SKM-1 treated with dmso at 0.1 percent for 144 hours (cell line): ENCODE measurements at regions not wholly inside any gene's neighbourhood (a gene's known extent, or its start where the extent isn't known, plus 50 kb on each side); places are given as distances from the start of the nearest gene placed in this dataset.
A peak's percentile ranks its signal among the peaks of the same experiment; 100 is the strongest.

Experiments used
- DNase-seq: peaks from one replicate; lab custom pipeline; 2025; ENCODE audit not compliant: unreplicated experiment; lab: John Stamatoyannopoulos, UW

DNA sequence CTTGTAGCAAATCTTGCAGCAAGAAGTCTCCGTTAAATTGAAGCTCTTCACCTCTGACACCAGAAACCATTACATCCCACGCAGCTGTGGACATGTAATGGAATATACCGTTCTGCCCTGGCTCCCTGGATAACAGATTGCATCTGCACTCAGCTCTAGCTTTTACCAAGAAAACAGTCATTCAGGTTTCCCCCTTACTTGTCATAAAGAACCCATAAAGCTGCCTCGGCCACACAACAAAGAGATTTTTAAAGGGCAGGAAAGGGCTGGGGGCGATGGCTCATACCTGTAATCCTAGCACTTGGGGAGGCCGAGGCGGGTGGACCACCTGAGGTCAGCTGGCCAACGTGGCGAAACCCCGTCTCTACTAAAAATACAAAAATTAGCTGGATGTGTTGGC is 127.6 kb upstream of the RFC3 start:
- DNase-seq, result no peak

DNA sequence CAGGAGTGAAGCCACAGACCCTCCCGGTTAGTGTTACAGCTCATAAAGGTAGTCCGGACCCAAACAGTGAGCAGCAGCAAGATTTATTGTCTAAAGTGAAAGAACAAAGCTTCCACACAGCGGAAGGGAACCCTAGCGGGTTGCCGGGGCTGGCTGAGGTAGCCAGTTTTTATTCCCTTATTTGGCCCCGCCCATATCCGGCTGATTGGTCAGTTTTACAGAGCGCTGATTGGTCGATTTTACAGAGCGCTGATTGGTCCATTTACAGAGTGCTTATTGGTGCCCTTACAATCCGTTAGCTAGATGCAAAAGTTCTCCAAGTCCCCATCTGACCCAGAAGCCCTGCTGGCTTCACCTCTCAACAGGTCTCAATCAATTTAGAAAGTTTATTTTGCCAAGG is 126.0 kb upstream of the RFC3 start:
- no peak for DNase-seq

DNA sequence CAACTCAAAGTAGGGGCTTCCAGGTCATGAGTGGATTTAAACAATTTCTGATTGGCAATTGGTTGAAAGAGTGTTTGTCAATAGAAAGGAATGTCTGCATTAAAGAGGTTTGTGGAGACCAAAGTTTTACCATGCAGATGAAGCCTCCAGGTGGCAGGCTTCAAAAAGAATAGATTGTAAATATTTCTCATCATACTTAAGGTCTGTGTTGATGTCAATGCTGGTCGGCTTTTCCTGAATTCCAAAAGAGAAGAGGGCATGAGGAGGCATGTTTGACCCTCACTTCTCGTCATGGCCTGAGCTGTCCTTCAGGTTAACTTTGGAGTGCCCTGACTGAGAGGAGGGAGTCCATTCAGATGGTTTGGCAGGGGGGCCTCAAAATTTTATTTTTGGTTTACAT is 125.4 kb upstream of the RFC3 start:
- no peak for DNase-seq

DNA sequence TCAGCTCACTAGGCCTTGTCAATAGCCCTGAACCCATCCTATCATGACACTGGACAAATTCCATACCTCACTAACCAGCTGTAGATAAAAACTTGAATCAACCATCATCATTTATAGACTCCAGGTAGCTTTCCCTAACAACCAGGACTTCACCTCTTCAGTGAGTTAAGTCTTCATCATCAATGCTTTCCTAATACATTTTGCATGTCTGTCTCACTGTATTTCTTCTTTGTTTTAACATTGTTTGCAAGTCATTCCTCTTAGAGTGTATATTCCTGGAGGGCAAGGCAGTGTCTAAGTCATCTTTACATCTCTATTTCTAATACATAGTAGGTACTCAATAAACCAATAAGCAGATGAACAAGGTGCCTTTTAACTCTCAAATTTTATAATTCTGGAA is 123.4 kb upstream of the RFC3 start:
- DNase-seq, result no peak

DNA sequence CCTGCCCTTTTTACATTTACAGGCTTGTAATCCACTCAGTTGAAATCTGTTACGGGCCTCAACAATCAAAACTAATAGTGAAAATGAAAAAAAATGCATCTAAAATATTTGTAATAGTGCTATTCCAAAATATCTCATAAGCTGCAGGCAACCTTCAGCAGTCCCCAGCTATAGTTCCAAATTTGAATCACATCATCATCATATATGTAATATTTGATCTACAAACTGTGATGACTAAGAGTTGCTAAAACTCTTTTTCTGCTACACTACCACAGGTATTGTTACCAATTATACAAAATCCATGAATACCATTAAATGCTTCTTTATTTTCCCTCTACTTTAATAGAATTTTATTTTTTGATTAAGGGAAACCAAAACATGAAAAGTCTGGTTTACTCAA is 121.4 kb upstream of the RFC3 start:
- DNase-seq, result no peak

DNA sequence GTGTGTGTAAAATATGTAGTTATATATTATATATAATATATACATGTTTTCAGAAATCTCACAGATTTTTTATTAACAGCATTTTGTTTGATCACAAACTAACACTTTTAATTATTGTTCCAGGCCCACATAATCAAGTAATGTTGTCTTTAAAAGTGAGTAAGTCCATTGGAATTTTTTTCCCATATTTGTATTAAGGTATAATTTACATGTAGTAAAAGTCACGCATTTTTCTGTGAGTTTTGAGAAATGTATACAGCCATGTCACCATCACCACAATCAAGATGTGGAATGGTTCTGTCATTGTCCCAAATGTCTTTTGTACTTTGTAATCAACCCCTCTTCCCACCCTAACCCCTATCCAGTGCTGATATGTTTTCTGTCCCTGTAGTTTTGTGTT is 120.0 kb upstream of the RFC3 start:
- DNase-seq, result no peak

DNA sequence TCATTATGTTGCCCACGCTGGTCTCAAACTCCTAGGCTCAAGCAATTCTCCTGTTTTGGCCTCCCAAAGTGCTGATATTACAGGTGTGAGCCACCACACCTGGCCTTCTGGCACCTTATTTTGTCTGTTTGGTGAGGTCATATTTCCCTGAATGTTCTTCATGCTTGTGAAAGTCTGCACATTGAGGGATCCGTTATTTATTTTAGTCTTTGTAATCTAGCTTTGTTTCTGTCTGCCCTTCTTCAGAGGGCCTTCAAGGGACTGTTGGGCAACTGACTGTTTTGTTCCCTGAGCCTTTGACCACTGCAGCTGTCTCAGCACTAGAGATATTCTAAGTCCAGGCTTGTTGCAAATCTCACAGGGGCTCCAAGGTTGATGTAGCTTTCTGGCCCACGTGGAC is 110.5 kb upstream of the RFC3 start:
- DNase-seq, result no peak

DNA sequence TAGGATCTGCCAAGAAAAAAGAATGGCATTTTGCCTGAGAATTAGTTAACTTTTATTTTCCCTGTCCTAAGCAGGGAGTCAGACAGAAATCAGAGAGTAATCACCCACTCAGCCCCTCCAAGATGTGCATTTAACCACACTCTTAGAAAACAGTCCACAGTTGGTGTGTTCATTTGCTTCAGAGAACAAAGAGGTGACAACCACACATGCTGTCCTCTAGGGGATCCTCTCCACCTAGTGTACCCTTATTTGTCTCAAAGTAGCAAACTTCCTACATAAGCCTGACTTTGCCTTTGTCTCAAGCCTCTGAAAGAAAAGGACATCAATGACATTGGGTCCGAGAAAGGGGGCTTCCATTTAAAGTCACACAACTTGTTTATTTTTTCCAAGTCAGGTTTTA is 107.0 kb upstream of the RFC3 start:
- DNase-seq, result no peak

DNA sequence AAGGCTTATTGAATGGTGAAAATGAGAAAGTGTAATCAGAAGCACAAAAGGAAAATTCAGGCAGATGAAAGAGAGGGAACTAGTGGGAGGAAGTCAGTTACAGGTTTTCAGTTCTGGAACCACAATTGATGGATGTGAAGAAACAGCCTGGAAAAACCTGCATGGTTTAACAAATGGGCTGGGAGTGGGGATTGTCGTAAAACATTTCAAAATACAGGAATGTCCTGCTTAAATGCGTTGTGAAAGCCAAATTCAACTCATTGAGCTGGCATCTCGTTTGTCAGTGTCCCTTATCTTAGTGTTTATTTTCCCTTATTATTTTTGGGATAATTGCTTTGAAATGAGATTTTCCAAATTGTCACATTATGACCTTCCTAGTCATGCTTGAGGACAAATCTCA is 106.5 kb upstream of the RFC3 start:
- DNase-seq, result no peak

DNA sequence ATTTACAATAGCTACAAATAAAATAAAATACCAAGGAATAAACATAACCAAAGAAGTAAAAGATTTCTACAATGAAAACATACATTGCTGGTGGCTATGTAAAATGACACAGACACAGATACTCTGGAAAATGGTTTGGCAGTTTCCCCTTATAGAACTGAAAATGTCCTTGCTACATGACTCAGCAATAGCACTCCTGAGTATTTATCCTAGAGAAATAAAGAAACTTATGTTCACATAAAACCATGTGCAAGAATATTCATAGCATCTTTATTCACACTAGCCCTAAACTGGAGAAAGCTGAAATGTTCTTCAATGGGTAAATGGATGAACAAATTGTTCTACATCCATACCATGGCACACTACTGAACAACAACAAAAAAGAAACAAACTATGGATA is 100.2 kb upstream of the RFC3 start:
- DNase-seq, result peak; percentile 3

DNA sequence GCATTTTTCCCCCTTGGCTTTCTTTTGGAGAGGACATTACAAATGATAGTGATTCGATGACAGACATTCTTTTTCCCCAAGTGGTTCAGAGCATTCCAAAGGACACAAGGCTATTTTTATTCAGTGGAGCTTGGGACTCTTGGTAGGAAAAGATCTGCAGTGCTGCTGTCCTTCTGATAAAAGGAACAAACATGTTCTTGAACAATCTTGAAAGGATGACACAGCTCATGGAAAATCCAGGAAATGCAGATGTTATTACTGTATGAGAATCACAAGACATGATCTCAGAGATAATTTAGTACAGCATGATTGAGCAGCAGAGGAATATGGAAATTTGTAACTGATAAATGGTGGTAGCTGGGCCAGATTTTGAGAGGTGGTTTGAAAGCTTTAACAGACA is 96.2 kb upstream of the RFC3 start:
- no peak for DNase-seq

DNA sequence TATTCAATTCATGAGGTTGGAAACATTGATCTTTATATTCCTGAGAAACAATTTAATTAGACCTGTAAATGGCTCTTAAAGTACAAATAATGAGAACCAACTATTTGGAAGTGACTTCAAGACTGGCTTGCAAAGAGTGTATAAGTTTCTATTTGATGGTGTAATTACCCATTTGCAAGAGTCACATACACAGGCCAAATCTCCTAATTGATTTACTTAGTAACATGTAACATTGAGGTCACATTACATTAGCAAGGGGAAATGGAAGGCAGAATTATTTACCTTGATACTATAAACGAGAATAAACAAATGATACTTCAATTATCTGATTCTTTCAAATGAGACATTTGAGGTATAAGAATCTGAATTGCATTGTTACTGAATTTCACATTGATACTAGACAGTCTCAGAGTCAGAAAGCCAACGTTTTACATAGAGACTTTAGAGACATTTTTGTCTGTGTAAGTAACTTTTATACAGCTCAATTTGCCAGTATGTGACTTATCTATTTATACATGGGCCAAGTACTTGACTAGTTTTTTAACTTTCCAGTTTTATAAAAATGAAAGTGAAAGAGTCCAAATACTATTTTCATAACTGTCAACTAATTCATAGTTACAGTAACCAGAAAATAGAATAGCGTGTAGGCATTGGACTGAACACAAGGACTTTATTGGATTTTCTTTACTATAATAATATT is 95.6 kb upstream of the RFC3 start:
- no peak for DNase-seq

DNA sequence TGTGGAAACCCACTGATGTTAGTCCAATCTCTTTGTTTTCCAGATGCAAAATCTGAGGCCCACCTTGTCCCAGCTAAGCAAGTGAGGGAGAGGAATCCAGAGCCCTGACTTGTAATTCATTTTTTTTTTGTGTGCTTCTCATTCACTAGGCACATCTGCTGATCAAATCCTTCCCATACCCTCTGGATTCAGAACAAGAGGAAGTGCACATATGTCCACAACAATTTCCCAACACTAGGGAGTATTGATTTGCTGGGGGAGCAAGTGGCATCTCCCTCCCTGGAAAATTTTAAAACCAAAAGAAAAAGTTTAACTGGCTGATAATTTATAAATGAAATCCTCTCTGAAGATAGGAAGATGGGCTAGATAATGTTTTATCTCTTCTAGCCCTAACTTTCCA is 94.6 kb upstream of the RFC3 start:
- no peak for DNase-seq

DNA sequence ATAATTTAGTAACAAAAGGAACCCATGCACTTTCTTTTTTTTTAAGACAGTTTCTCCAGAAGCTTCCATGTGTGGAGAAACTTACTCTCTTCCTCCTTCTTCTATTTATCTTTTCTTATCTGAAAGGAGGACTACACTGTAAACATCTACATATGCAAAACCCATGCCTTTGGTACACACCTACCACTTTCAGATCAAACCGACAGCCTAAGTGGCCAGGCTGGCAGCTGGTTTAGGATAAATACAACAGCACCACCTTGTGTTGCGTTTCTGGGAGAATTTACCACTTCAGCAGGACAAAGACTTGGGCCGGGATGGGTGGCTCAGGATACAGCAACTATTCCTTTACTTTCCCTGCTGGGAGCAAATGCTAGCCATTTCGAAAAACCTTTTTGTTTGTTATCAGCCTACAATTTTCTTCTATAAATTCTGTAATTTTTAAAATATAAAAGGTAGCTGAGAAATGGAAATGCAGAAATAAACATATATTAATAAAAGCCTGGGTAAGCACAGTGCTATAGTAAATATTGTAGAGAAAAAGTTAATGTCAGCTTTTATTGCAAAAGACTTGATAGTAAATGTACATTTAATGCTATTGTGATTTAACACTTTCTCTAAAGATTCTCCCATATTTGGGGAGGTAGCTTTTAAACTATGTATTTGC is 94.0 kb upstream of the RFC3 start:
- peak; percentile 73 for DNase-seq

DNA sequence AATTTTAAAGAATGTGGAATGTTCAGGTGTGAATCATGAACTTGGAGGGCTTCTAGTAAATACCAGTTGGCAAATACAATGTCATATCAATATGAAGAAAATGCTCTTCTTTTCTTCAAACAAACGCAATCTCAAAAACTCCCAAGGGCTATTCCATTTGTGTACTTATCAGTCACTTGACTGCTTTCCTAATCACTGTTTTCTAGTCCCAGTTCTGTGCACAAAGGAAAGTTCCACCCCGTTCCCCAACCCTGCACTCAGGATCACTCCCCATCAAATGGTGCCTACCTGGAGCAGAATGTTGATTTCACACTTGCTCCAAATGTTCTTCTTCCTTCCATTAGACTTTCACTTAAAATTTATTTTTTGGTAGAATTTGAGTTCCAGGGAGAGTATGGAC is 92.6 kb upstream of the RFC3 start:
- DNase-seq, result no peak

DNA sequence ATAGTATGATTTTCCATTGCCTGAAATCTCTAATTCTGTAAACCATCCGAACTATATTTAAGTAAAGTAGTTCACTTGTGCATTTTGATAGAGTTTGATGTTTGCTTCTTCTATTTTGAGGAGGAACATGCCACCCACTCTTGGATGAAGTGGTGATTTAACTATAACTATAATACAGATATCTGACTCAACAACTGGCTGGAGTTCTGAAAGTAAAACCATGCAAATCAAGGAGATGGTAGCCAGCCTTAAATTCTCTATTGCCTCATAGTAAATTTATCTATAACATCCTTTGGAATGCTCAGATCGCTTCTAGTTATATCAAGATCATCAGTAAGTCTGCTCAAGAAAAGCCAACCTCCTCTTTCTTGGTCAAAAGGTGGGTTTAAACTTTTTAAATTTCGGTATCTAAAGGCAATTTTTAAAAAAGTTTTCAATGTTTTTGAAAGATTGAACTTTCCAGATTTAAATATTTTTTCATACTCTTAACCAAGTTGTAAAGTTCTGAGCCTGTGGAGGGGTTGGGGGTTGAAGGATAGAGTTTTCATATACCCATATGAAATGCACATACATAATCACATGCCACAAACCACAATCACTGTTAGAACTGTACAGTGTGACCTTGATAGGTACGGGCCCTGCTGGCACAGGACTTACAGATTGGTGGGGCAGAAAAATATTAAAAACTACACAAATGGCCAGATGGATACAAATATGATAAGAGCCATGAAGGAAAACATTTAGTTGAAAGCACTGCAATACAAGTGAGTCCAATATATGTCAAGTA is 90.5 kb upstream of the RFC3 start:
- DNase-seq, result no peak

DNA sequence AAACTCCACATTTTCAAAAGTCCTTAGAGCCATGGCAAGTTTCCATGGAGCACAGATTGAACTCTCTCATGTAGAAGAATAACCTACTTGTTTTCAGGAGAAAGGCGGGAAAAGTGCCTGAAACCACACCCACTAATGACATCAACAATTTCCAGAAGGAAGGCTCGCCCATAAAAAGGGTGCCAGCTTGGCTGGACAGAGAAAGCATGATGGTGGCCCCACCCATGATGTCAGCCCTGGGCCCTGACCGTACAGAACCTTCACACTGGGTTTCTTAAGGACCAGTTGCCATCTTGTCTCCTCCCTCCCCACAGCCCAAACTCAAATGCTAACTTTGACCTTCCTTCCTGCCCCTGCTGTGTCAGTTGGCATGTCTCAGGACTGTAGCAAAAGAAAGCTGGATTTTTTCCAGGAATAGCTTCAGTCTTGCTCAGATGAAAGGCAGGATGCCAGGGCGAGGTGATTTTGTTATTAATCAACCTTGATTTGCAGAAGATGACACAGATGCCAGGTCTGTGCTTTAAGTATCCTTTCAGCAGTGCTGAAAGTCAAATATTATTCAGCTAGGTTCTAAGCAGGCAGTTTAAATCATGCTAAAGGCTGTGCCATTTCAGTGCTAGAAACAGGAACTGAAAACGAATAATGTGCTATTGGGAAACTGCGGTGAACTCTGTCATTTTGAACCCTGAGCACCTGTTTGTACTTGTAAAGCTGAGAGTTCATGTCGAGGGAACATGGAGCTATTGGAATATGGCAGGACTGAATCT is 89.5 kb upstream of the RFC3 start:
- peak; percentile 87 for DNase-seq

DNA sequence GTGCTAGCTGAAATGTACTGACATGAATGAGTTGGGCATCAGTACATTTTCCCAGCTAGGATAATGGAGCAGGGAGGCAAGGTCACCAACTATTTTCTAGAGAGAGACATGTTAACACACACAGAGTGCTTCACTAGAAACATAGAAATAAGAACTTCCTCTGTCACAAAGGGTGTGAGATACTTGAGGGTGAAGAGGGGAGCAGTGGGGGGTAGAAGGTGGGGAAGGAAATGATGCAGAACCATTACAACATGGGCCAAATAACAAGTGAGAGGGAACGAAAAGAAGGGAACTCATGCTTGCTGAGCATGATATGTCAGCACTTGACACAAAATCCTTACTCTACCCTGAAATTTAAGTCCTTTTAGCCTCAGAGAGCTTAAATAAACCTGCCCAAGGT is 87.8 kb upstream of the RFC3 start:
- peak; percentile 84 for DNase-seq

DNA sequence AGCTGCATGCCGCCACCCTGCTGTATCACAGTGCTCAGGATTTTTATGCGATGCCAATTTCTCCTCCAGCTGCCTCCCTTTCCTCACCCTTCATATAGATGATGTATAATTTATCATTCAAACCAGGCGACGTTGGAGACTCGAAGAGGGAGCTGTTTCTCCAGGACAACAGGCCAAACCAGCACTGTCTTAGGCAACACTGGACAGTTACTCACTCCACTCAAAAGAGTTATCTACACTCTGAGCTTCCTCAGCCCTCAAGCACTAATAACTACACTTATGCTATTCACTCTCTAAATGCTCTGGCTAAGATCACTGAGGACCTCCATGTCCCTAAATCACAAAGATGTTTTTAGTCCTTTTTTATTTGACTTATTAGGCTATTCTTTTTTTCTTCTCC is 87.3 kb upstream of the RFC3 start:
- DNase-seq, result peak; percentile 5

DNA sequence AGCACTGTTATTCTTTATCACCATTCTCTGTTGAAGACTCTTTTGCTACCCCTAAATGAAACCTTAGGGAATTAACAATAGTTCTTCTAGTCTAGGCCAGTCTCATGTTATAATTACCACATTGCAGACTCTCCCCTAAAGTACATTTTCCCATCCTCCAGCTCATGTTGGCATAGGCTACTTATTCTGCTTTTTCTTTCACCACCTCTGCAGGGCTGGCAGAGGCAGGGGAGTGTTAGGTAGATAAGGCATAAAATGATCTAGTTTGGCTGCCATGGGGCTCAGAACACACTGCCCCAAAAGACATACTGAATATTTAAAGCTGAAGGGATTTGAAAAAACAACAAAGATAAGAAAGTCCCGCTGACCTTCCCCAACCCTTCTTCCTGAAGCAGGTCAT is 82.7 kb upstream of the RFC3 start:
- no peak for DNase-seq

DNA sequence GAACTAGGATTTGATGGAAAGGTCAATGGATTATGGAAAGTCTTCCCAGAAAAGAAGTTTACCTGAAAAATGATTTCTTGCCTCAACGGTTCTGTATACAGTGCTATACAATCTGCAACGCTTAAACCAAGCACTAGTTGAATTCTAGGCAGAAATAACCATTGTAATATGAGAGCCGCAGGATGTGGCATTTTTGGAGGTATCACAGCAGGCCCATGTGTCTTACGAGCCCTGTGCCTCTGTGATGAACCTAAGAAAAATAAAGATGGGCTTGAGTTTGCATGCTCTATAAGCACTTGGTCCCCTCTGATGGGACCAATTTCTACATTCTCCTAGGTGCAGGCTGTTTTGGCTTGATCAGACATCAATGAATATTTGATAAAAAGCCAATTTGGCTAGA is 78.7 kb upstream of the RFC3 start:
- DNase-seq, result no peak

DNA sequence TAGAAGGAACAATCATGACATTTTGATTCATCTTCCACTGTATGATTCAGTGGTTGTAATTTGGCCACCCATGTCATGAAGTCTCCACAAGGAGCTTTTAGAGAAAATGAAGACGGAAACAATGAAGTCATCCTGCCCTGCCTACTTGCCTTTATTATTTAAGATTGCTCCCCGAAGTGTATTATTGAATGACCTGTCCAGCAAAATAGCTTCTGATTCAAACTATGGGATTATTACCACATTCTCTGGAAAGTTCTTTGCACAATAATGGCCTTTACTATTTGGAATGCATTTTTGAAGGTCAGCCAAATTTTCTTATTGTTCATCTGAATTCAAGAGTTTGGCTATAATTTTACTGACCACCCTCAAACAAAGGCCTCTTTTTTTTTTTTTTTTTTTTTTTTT is 77.8 kb upstream of the RFC3 start:
- no peak for DNase-seq
